HG03442 (cell line): ENCODE measurements at regions not wholly inside any gene's neighbourhood (a gene's known extent, or its start where the extent isn't known, plus 50 kb on each side); places are given as distances from the start of the nearest gene placed in this dataset.
"Not testable (repeated sequence)": the region's sequence is repeated elsewhere in the genome, so short reads cannot be mapped to it uniquely, and the experiment has no call there.

Experiments used
- ATAC-seq: cut with Tn5 transposase; IDR thresholded peaks from one replicate; pipeline ENCODE4 v1.9.1; 2021; ENCODE audit warnings: mild to moderate bottlenecking, moderate library complexity; ENCODE audit not compliant: unreplicated experiment

DNA sequence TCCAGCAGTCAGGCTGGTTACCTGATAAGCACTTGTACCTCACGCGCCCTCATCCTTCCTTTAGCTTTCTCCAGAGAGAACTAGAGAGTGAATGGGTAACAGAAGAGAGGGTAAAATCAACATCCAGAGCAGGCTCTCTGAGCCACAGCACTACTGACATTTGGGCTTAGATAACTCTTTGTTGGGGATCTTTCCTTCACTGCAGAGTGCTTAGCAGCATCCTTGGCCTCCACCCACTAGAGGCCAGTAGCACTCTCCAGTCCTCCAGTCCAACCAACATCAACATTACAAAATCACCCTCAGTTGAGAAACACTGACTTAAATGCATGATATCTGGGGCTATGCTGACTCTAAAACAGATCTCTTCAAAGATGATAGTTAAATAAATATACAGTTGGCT is 220.7 kb downstream of the TACR3 start:
- ATAC-seq = no peak

DNA sequence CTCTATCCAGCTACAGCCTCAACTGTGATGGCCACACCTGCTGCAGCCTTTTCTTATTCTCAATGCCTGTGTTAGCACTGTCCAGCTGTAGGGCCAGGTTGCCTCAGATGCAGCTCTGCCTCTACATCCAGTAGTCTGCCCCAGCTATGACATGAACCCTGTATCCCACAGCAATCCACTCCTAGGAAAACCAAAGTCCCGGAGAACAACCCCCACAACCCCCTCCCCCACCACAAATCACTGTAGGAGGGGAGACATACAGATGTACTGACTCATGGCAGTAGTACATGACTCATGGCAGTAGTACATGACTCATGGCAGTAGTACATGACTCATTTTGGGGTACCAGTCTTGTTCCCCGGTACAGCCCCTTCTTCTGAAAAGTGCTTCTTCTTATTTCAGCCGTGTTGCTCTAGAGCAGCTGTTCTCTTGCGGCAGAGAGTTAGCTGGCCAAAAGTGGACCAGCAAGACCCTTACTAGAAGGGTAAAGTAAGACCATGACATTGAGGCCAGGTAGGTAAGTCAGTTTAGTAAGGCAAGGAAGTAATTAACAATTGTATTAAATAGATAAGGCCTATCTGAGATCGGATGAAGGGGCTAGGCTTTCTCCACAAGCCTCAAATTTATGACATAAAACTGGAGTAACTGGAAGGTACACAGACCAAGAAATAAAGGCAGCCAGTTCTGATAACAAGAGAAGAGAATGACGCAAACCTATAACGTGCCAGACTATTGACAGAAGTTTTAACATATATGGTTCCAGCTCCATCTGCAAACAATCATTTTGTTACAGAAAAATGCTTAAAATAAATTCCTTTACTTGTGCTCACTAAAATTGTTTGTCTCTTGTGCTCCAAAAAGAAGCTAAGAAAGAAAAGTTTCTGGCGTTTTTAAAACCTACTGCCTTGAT is 221.4 kb downstream of the TACR3 start:
- ATAC-seq = peak; percentile 92

DNA sequence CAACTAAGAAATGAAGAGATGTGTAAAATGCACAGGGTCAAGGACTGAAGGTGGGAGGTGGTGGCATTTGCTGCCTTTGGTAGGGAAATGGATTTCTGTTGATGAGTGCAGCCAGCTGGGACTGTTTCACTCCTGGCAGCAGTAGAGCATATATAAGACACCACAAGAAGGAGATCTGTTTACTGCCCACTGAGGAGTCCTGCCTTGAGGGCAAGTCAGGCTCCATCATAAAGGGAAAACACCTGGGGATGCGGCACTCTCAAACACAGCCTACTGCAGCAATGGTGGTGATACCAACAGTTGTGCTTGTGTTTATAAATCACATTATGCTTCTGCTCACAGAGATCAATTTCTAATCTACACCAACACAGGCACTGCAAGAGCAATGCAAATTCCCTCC is 222.1 kb downstream of the TACR3 start:
- peak; percentile 36 for ATAC-seq

DNA sequence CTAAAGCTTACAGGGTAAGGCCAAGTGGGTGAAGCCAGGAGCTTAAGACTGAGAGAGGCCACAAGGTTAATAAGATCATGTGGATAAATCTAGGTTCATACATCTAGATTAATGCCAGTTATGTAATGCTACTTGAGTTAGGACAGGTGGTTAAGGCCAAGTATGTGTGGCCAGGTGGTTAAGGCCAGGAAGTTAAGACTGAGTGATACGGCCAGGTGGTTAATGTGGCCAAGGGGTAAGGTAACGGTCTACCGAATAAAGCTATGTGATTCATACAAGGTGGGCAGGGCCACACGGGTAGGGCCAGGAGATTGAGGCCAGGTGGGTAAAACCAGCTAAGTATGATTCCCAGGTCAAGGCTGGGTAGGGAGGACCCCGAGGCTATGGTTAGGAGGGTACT is 223.0 kb downstream of the TACR3 start:
- ATAC-seq = peak; percentile 12

DNA sequence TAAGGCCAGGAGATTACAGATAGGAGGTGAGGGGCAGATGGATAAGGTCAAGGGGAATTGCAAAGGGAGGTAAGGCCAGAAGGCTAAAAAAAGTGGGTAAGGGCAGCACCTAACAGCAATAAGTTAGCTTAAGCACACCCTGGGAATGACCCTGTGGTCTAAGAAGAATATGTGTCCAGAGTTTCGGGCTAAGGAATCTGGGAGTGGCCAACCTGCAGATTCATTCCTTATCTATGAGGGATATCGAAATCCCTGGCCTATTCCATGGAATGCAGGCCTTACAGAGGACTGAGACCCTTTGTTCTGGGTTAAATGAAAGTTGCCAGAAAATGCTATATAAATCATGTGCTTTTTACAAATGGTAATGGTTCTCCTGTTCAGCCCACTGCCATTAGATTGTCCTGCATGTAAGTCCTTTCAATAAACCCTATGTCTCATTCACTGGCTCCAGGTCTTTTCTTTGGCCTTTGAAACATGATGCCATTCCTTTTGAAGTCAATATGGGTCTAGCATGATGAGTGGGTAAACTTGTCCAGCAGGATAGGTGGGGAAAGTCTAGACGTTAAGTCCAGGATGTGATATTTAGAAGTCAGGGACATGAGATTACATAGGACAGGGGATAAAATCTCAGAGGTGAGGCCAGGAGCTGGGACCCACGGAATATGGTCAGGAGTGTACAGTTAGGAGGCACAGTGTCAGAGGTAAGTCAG is 226.2 kb downstream of the TACR3 start:
- ATAC-seq = no peak

DNA sequence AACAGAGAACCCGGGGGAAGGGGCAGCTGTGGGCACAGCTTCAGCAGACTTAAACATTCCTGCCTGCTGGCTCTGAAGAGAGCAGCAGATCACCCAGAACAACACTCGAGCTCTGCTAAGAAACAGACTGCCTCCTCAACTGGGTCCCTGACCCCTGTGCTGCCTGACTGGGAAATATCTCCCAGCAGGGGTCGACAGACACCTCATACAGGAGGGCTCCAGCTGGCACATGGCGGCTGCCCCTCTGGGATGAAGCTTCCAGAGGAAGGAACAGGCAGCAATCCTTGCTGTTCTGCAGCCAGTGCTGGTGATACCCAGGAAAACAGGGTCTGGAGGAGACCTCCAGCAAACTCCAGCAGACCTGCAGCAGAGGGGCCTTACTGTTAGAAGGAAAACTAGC is 234.5 kb downstream of the TACR3 start:
- ATAC-seq = not testable (repeated sequence)

DNA sequence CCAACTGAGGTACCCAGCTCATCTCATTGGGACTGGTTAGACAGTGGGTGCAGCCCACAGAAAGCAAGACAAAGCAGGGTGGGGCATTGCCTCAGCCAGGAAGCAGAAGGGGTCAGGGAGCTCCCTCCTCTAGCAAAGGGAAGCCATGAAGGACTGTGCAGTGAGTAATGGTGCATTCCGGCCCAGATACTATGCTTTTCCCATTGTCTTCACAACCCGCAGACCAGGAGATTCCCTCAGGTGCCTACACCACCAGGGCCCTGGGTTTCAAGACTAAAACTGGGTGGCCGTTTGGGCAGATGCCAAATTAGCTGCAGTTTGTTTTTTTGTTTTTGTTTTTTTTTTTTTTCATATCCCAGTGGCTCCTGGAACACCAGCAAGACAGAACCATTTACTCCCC is 235.3 kb downstream of the TACR3 start:
- ATAC-seq = no peak

DNA sequence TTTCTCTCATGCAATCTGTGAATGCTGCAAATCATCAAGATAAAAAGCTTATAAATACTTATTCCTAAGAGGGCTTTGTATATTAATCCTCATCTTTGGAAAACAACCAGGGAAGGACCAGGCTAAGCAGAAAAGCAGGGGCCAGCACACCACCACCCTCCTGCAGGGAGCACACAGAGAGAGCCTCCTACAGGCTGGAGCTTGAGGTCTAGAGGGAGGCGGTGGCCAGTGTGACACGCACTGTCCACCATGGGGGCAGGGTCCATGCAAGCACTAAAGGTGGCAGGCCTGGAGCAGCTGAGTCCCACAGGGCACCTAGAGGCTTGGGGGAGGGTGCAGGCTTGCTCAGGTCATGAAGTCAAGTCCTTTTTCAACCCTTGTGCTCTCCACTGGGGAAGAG is 236.9 kb downstream of the TACR3 start:
- no peak for ATAC-seq

DNA sequence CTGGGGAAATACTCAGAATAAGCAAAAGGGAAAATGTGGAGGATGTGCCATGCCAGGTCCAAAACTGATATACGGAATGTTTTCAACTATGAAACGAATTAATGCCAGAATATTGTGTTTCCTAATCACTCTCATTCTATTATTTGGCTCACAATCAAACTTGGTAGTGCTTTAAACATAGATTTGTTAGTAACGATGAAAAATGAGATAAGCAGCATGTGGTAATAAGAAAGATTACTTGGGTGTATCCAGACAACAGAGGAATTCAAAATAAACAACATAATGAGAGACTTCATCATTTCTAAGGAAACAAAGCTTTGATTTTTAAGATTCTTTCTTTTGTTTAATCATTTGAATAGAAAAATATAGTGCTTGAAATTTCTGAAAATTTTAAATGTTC is 237.3 kb downstream of the TACR3 start:
- ATAC-seq = no peak

DNA sequence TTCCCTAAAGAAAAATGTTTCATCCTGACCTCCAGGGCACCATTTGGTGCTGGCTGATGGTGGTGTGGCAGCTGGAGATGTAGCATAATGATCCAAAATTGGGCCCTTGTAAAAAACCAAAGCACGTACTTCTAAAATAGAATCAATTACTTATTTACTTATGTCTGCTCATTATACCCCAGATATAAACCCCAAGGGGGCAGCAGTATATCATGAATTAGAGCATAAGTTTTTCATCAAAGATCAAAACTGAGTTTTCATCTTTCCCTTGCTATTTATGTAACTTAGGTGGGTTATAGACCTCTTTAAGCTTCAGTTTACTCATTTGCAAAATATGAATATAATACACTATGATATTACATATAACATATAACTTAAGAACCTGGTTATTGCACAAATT is 241.1 kb downstream of the TACR3 start:
- no peak for ATAC-seq

DNA sequence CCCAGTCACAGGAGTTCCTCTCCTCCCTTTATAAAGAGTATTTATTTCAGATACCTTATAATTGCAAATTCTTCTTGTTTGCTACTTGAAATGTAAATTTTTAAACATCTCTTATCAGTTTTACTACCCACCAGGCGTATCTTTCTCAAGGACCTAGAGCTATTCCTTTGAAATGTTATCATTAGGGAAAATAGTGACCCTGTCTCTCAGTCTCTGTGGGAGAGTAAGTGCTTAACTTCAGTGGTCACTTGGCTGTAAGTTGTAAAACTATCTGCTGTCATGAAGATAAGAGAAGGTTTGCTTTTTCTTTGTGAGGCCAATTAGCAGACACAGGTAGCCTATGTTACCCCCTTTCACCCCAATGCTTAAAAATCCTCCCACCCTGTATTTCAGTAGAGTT is 241.6 kb downstream of the TACR3 start:
- no peak for ATAC-seq

DNA sequence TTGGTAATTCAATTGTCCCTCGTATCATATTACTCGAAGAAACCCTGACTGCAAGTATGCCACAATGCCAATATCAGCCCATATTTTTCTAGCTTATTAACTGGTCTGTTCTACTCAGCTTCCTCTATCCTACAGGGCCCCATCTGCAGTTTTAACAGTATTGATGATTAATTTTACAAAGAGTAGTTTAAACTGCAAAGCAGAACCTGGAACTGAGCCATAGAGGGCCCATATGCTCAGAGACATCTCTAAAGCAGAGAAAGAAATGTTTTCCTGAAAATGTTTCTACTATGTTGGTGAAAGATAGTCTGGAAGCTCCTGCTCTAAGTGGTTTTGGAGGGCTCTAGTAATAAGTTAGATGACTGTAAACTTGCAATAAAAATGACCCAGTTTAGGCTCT is 259.4 kb upstream of the CENPE start:
- no peak for ATAC-seq

DNA sequence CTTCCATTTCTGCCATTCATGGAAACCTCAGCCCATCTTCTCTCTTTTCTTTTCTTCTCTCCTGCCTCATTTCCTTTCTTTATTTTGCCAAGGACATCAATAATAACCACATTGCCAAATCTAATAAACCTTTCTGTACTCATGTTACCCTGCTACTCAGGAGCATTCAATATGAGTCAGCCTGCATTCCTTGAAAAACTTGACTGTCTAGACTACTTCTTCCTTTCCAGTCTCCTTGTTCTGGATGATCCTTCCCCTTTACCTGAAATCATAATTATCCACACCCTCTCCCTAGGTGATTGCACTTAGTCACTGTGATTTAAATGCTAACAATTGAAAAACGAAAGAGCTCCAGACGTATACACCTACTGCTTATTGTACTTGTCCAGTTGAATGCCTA is 253.2 kb upstream of the CENPE start:
- ATAC-seq = no peak

DNA sequence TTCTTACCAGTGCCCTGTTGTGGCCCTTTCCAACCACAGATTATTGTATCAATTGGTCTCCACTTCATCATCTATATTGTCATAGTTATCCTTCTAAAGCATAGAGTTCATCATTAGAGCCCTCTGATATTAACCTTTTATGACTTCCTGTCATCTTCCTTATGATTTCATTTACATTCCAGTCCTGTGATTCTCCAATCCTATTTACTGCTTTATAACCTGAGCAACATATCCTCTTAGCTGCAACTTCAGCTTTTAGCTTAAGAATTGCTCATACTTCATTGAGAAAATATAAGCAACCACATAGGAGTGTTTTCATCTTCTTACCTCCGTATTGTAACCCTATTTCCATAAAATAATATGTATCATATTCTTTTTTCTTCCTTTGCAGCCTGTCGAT is 252.6 kb upstream of the CENPE start:
- no peak for ATAC-seq

DNA sequence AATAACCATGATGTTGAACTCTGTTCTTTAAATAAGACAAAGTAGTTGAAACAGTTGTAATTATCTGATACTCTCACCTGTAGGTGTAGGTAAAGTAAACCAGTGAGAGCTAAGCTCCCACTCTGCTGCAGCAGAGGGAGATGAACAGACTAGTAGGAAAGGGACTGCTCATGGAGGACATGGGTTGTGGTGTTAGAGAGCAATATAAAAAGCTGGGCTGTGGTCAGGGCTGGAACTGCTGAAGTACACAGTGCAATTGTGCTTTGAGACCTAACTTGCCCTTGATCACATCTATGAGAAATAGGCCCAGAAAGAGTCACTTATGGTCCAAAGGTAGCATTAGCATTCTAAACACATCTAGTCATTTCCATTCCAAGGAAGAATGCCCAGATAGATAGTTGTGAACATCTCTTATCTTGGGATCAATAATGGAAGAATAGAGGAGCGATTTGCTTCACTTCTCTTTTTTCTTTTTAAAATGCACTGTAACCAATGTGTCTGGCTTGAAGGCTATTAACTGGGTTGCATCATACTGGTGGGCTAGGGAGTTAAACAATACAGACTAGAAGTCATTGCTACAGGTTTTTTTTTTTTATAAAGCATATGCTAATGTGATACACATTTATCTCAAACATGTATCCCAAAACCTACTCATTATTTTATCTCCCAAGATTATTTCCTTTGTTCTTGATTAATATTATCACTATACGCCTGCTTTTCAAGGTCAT is 251.3 kb upstream of the CENPE start:
- no peak for ATAC-seq

DNA sequence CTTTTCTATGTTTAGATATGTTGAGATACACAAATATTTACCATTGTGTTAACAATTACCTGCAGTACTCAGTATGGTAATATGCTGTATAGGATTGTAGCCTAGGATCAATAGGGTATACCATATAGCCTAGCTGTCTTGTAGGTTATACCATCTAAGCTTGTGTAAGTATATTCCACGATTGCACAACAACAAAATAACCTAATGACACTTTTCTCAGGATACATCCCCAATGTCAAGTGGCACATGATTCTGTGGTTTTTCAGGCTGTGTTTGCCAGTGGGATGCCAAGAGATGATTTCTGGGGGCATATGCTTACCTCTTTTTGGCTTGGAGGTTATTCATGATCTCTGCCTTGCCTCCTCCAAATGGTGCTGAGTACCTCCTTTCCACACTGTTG is 247.2 kb upstream of the CENPE start:
- no peak for ATAC-seq

DNA sequence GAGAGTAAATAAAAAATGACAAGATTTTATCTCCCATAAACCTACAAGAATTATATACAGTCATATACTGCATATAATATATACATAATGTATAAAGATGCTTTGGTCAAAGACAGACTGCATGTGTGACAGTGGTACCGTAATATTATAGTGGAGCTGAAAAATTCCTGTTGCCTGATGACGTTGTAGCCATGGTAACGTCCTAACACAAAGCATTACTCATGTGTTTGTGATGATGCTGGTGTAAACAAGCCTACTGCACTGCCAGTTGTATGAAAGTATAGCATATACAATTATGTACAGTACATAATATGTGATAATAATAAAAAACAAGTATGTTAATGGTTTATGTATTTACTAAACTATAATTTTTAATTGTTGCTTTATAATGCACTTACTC is 245.2 kb upstream of the CENPE start:
- ATAC-seq = no peak

DNA sequence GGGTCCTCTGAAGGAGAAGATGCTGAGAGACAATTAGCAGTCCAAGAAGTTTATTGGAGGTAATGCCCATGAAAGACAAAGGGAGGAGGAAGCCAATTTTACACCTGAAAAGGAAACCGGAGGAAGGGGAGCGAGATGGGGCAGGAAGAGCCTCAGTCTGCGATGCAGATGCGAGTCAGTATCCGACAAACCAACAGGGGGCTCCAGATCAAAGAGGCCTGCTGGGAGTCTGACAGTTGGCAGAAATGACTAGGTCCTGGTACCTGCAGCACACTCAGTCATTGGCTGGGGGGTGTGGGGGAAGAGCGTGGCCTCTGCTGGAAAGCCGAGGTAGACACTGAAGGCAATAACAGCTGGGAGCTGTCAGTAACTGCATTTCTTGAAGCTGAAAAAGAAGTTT is 231.1 kb upstream of the CENPE start:
- peak; percentile 68 for ATAC-seq

DNA sequence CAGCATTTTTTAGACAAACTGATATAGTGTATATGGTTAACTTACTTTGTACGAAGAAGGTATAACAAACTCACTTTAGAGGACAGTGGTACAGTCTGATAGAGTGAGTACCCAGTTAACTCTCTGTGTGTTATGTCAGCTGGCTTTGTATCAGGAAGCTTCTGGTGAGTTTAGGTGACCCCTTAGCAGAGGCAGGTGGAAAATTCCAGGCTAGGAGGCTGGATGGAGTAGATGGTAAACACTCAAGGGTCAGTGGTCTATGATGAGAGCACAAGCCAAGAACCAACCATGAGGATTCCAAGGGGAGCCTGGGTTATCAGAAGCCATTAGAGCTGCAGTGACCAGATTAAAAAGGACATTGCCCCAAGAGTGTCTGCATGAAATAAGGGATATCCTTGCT is 227.3 kb upstream of the CENPE start:
- ATAC-seq = no peak

DNA sequence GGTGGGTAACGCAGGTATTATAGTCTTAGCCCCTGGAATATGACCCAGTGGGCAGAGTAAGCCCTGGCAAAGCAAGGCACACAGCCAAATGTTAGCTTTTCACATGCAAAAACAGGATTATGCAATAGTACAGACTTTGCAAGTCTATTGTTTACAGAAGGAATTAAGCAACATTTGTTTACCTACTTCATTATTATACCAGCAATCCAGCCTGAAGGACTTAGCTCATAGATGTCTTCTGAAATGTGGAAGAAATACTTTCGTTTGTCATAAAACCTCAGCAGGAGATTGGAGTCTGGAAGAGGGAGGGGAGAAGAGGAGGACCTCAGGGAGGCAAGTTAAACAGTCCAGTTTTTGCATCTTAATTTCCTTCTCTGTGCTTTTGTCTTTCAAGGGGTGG is 226.7 kb upstream of the CENPE start:
- no peak for ATAC-seq

DNA sequence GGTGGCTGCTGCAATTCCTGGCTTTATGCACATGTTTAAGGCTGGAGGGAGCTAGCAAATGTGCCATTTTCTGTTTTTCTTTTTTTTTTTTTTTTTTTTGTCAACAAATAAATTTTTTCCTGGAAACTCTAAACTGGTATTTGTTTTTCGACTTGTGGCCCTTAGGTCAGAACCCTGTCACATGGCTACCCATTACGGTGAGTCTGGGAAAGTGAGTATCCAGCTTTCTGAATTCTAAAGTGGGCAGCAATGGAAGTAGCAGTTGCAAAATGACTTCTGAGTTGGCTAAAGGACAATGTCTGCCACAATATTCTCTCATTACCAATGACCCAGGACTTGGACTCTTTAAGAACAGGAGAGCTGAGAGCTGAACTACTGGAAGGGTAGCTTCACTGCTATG is 225.1 kb upstream of the CENPE start:
- no peak for ATAC-seq
